GM21390 (cell line): ENCODE measurements at regions not wholly inside any gene's neighbourhood (a gene's known extent, or its start where the extent isn't known, plus 50 kb on each side); places are given as distances from the start of the nearest gene placed in this dataset.

Experiments
- ATAC-seq: cut with Tn5 transposase; IDR thresholded peaks from one replicate; pipeline ENCODE4 v1.9.1; 2021; ENCODE audit not compliant: unreplicated experiment

GRCh38 chr12:47312808-47313426, 233.2 kb upstream of the AMIGO2 start:
- ATAC-seq = peak; percentile 92

- ATAC-seq = no peak
These were observed 232.4 kb upstream of the AMIGO2 start for GRCh38 chr12:47312147-47312546.

GRCh38 chr12:47311568-47311967, 231.8 kb upstream of the AMIGO2 start:
- no peak for ATAC-seq

GRCh38 chr12:47311010-47311409, 231.3 kb upstream of the AMIGO2 start:
- no peak for ATAC-seq

- ATAC-seq = no peak
These were observed 228.9 kb upstream of the AMIGO2 start for GRCh38 chr12:47308672-47309071.

- peak; percentile 70 for ATAC-seq
These were observed 228.1 kb upstream of the AMIGO2 start for GRCh38 chr12:47307680-47308399.

- peak; percentile 32 for ATAC-seq
These were observed 227.3 kb upstream of the AMIGO2 start for GRCh38 chr12:47306773-47307679.

GRCh38 chr12:47306130-47306529, 226.4 kb upstream of the AMIGO2 start:
- ATAC-seq = no peak

GRCh38 chr12:47305464-47305863, 225.7 kb upstream of the AMIGO2 start:
- ATAC-seq = no peak

GRCh38 chr12:47303995-47304560, 224.3 kb upstream of the AMIGO2 start:
- ATAC-seq = no peak

GRCh38 chr12:47303207-47303606, 223.4 kb upstream of the AMIGO2 start:
- ATAC-seq = no peak

- peak; percentile 53 for ATAC-seq
These were observed 222.4 kb upstream of the AMIGO2 start for GRCh38 chr12:47302111-47302671.

- ATAC-seq = no peak
These were observed 219.8 kb upstream of the AMIGO2 start for GRCh38 chr12:47299586-47299985.

- ATAC-seq = no peak
These were observed 218.2 kb upstream of the AMIGO2 start for GRCh38 chr12:47297993-47298392.

- ATAC-seq = no peak
These were observed 217.1 kb upstream of the AMIGO2 start for GRCh38 chr12:47296828-47297227.

GRCh38 chr12:47293406-47293805, 213.6 kb upstream of the AMIGO2 start:
- no peak for ATAC-seq

GRCh38 chr12:47286676-47287075, 206.9 kb upstream of the AMIGO2 start:
- no peak for ATAC-seq
